WTC11 (cell line): ENCODE measurements at regions not wholly inside any gene's neighbourhood (a gene's known extent, or its start where the extent isn't known, plus 50 kb on each side); places are given as distances from the start of the nearest gene placed in this dataset.

Experiments used
- ATAC-seq: fragments of 200-7000 bp; cut with Tn5 transposase; 2 replicates; pipeline ENCODE4 v1.10.0; 2021; ENCODE audit warnings: mild to moderate bottlenecking, moderate library complexity
- CTCF ChIA-PET: fragments of 300-600 bp; sonication (Branson Sonifier 250); formaldehyde crosslinking; loops from one replicate; lab custom pipeline; 2021; ENCODE audit warnings: antibody characterized with exemption; lab: Charles Lee
- POLR2A ChIA-PET: fragments of 350-600 bp; sonication (Branson Sonifier 250); formaldehyde crosslinking; loops from one replicate; lab custom pipeline; 2021; ENCODE audit warnings: antibody characterized with exemption; lab: Charles Lee
- DNase-seq: peaks from one replicate; pipeline ENCODE4 v3.0.0; 2021; ENCODE audit warnings: low spot score
- H3K27ac Mint-ChIP-seq: 2 replicates; pipeline ENCODE4 v1.8.0; 2021; ENCODE audit warnings: mixed read lengths
- H3K27me3 Mint-ChIP-seq: 2 replicates; pipeline ENCODE4 v1.8.0; 2021; ENCODE audit warnings: low read depth, mild to moderate bottlenecking, moderate library complexity, mixed read lengths
- H3K36me3 Mint-ChIP-seq: 2 replicates; pipeline ENCODE4 v1.8.0; 2021; ENCODE audit warnings: mixed read lengths
- H3K4me1 Mint-ChIP-seq: 2 replicates; pipeline ENCODE4 v1.8.0; 2022; ENCODE audit warnings: mixed read lengths
- H3K4me3 Mint-ChIP-seq: 2 replicates; pipeline ENCODE4 v1.8.0; 2021; ENCODE audit warnings: mild to moderate bottlenecking, moderate library complexity, mixed read lengths
- H3K9me3 Mint-ChIP-seq: 2 replicates; pipeline ENCODE4 v1.8.0; 2021; ENCODE audit warnings: mixed read lengths
- CBFB ChIP-seq: sonication (generic); formaldehyde crosslinking; IDR thresholded peaks from 2 replicates; pipeline ENCODE4 v1.8.1; 2022; ENCODE audit warnings: mild to moderate bottlenecking, low read depth, missing genetic modification reagents
- CDX4 ChIP-seq: fragments of 250-450 bp; sonication (Bioruptor Pico); IDR thresholded peaks from 2 replicates; pipeline ENCODE4 v1.9.0; 2021; ENCODE audit warnings: moderate library complexity, mild to moderate bottlenecking, inconsistent platforms, borderline replicate concordance
- CREB1 ChIP-seq: sonication (generic); formaldehyde crosslinking; IDR thresholded peaks from 2 replicates; pipeline ENCODE4 v1.8.0; 2023; ENCODE audit warnings: mild to moderate bottlenecking, missing genetic modification reagents
- E2F1 ChIP-seq: sonication (generic); formaldehyde crosslinking; IDR thresholded peaks from 2 replicates; pipeline ENCODE4 v1.8.0; 2022; ENCODE audit warnings: mild to moderate bottlenecking, missing genetic modification reagents
- ESRRA ChIP-seq: sonication (generic); formaldehyde crosslinking; IDR thresholded peaks from 2 replicates; pipeline ENCODE4 v1.8.1; 2022; ENCODE audit warnings: mild to moderate bottlenecking, missing genetic modification reagents, borderline replicate concordance
- ETV6 ChIP-seq: sonication (generic); formaldehyde crosslinking; IDR thresholded peaks from 2 replicates; pipeline ENCODE4 v1.8.1; 2022; ENCODE audit warnings: mild to moderate bottlenecking, missing genetic modification reagents
- FOXJ3 ChIP-seq: sonication (generic); formaldehyde crosslinking; IDR thresholded peaks from 2 replicates; pipeline ENCODE4 v1.9.0; 2021; ENCODE audit warnings: missing genetic modification reagents, mild to moderate bottlenecking, borderline replicate concordance
- GRHL2 ChIP-seq: fragments of 250-450 bp; sonication (Bioruptor Pico); IDR thresholded peaks from 2 replicates; pipeline ENCODE4 v1.8.0; 2022; ENCODE audit warnings: mild to moderate bottlenecking, moderate library complexity; ENCODE audit not compliant: insufficient replicate concordance, severe bottlenecking
- JAZF1 ChIP-seq: fragments of 250-450 bp; sonication (Bioruptor Pico); IDR thresholded peaks from 2 replicates; pipeline ENCODE4 v1.9.0; 2021; ENCODE audit warnings: moderate library complexity, mild to moderate bottlenecking, inconsistent platforms
- MYBL2 ChIP-seq: sonication (generic); formaldehyde crosslinking; IDR thresholded peaks from 2 replicates; pipeline ENCODE4 v1.8.1; 2023; ENCODE audit warnings: mild to moderate bottlenecking, moderate library complexity, missing genetic modification reagents
- NFATC4 ChIP-seq: fragments of 250-450 bp; sonication (Bioruptor Pico); IDR thresholded peaks from 2 replicates; pipeline ENCODE4 v1.9.0; 2021; ENCODE audit warnings: mild to moderate bottlenecking
- NFE2L1 ChIP-seq: sonication (generic); formaldehyde crosslinking; IDR thresholded peaks from 2 replicates; pipeline ENCODE4 v1.8.1; 2023; ENCODE audit warnings: missing genetic modification reagents
- OVOL2 ChIP-seq: fragments of 250-450 bp; sonication (Bioruptor Pico); IDR thresholded peaks from 2 replicates; pipeline ENCODE4 v1.9.0; 2021; ENCODE audit warnings: mild to moderate bottlenecking, borderline replicate concordance
- PRRX2 ChIP-seq: fragments of 250-450 bp; sonication (Bioruptor Pico); IDR thresholded peaks from 2 replicates; pipeline ENCODE4 v1.8.0; 2021; ENCODE audit warnings: mild to moderate bottlenecking
- USF1 ChIP-seq: sonication (generic); formaldehyde crosslinking; IDR thresholded peaks from 2 replicates; pipeline ENCODE4 v1.8.0; 2022; ENCODE audit warnings: mild to moderate bottlenecking, missing genetic modification reagents
- ZBTB43 ChIP-seq: sonication (generic); formaldehyde crosslinking; IDR thresholded peaks from 2 replicates; pipeline ENCODE4 v1.8.1; 2023; ENCODE audit warnings: mild to moderate bottlenecking, missing genetic modification reagents
- ZNF232 ChIP-seq: sonication (generic); formaldehyde crosslinking; IDR thresholded peaks from 2 replicates; pipeline ENCODE4 v1.8.0; 2022; ENCODE audit warnings: mild to moderate bottlenecking, missing genetic modification reagents
- ZNF317 ChIP-seq: sonication (generic); formaldehyde crosslinking; IDR thresholded peaks from 2 replicates; pipeline ENCODE4 v1.8.1; 2023; ENCODE audit warnings: low read depth, mild to moderate bottlenecking, moderate library complexity, missing genetic modification reagents, borderline replicate concordance
- ZNF416 ChIP-seq: fragments of 250-450 bp; sonication (Bioruptor Pico); IDR thresholded peaks from 2 replicates; pipeline ENCODE4 v1.9.0; 2021; ENCODE audit warnings: mild to moderate bottlenecking, inconsistent platforms
- ZNF671 ChIP-seq: fragments of 250-450 bp; sonication (Bioruptor Pico); IDR thresholded peaks from 2 replicates; pipeline ENCODE4 v1.8.0; 2021; ENCODE audit warnings: mild to moderate bottlenecking
- TF ChIP-seq, protein P1 (sequence below): fragments of 250-450 bp; sonication (Bioruptor Pico); IDR thresholded peaks from 2 replicates; pipeline ENCODE4 v2.1.2; 2022; ENCODE audit warnings: mild to moderate bottlenecking, moderate library complexity
- TF ChIP-seq, protein P2 (sequence below): sonication (generic); formaldehyde crosslinking; conservative IDR thresholded peaks from 2 replicates; pipeline ENCODE4 v1.8.1; 2022; ENCODE audit warnings: mild to moderate bottlenecking, missing genetic modification reagents
- TF ChIP-seq, protein P3 (sequence below): sonication (generic); formaldehyde crosslinking; IDR thresholded peaks from 2 replicates; pipeline ENCODE4 v1.8.1; 2023; ENCODE audit warnings: mild to moderate bottlenecking, moderate library complexity, missing genetic modification reagents
- TF ChIP-seq, protein P4 (sequence below): sonication (generic); formaldehyde crosslinking; IDR thresholded peaks from 2 replicates; pipeline ENCODE4 v1.8.0; 2022; ENCODE audit warnings: missing genetic modification reagents

DNA sequence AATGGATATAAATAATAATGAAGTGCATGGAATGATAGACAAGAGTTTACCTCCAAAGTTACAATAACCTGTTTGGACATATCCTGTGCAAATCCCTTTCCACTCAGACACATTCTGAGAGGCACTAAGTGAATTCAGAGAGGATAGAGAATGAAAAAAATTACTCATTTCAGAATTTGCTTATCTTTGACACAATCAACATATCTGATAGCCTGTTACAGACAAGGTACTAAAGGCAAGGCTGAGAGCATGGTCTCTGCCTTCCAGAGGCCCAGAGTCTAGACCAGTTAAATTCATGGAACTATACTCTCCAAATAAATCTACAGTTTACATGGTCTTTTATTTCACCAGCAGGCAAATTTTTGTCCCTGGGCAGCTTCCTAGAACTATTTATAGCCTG is 371.8 kb upstream of the PTGER4 start:
- no peak overlapping the region for H3K4me3 Mint-ChIP-seq
- ChIA-PET POLR2A (no interaction called here), CTCF (no interaction called here)
- H3K27ac Mint-ChIP-seq = no peak overlapping the region
- no peaks in the 10 kb centered on the region for H3K36me3 Mint-ChIP-seq
- DNase-seq = no peak
- H3K27me3 Mint-ChIP-seq = peaks cover 7% of the 10 kb centered on the region
- no peaks in the 10 kb centered on the region for H3K9me3 Mint-ChIP-seq
- H3K4me1 Mint-ChIP-seq = peaks cover 21% of the 10 kb centered on the region
- no peak for ATAC-seq
- TF ChIP-seq, protein P1, sequence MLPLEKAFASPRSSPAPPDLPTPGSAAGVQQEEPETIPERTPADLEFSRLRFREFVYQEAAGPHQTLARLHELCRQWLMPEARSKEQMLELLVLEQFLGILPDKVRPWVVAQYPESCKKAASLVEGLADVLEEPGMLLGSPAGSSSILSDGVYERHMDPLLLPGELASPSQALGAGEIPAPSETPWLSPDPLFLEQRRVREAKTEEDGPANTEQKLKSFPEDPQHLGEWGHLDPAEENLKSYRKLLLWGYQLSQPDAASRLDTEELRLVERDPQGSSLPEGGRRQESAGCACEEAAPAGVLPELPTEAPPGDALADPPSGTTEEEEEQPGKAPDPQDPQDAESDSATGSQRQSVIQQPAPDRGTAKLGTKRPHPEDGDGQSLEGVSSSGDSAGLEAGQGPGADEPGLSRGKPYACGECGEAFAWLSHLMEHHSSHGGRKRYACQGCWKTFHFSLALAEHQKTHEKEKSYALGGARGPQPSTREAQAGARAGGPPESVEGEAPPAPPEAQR (CRISPR knock-in tag) = no peak
- TF ChIP-seq PRRX2 = no peak
- TF ChIP-seq USF1 = no peak
- TF ChIP-seq, protein P2, sequence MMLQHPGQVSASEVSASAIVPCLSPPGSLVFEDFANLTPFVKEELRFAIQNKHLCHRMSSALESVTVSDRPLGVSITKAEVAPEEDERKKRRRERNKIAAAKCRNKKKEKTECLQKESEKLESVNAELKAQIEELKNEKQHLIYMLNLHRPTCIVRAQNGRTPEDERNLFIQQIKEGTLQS = no peak
- TF ChIP-seq GRHL2 = no peak
- no peak for TF ChIP-seq MYBL2 (CRISPR knock-in tag)
- no peak for TF ChIP-seq CDX4 (CRISPR knock-in tag)
- TF ChIP-seq, protein P3, sequence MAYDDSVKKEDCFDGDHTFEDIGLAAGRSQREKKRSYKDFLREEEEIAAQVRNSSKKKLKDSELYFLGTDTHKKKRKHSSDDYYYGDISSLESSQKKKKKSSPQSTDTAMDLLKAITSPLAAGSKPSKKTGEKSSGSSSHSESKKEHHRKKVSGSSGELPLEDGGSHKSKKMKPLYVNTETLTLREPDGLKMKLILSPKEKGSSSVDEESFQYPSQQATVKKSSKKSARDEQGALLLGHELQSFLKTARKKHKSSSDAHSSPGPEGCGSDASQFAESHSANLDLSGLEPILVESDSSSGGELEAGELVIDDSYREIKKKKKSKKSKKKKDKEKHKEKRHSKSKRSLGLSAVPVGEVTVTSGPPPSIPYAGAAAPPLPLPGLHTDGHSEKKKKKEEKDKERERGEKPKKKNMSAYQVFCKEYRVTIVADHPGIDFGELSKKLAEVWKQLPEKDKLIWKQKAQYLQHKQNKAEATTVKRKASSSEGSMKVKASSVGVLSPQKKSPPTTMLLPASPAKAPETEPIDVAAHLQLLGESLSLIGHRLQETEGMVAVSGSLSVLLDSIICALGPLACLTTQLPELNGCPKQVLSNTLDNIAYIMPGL (CRISPR knock-in tag) = no peak
- TF ChIP-seq ETV6 (CRISPR knock-in tag) = no peak
- no peak for TF ChIP-seq JAZF1 (CRISPR knock-in tag)
- TF ChIP-seq CBFB (CRISPR knock-in tag) = no peak
- no peak for TF ChIP-seq ZBTB43 (CRISPR knock-in tag)
- no peak for TF ChIP-seq ZNF671 (CRISPR knock-in tag)
- no peak for TF ChIP-seq ZNF416
- no peak for TF ChIP-seq NFATC4 (CRISPR knock-in tag)
- TF ChIP-seq OVOL2 (CRISPR knock-in tag) = no peak
- no peak for TF ChIP-seq E2F1 (CRISPR knock-in tag)

GRCh38 chr5:40306869-40307487 is 372.7 kb upstream of the PTGER4 start:
- no peaks in the 10 kb centered on the region for H3K9me3 Mint-ChIP-seq
- POLR2A ChIA-PET = no interaction called here
- peaks cover 21% of the 10 kb centered on the region for H3K4me1 Mint-ChIP-seq
- no peaks in the 10 kb centered on the region for H3K36me3 Mint-ChIP-seq
- CTCF ChIA-PET = no interaction called here
- no peak for ATAC-seq
- peaks cover 7% of the 10 kb centered on the region for H3K27me3 Mint-ChIP-seq
- no peak overlapping the region for H3K4me3 Mint-ChIP-seq
- no peak for DNase-seq
- H3K27ac Mint-ChIP-seq = no peak overlapping the region
- no peak for TF ChIP-seq ESRRA (CRISPR knock-in tag)
- TF ChIP-seq CREB1 (CRISPR knock-in tag) = no peak
- TF ChIP-seq PRRX2 = no peak
- TF ChIP-seq ZNF317 = no peak
- no peak for TF ChIP-seq FOXJ3 (CRISPR knock-in tag)
- TF ChIP-seq, protein P4, sequence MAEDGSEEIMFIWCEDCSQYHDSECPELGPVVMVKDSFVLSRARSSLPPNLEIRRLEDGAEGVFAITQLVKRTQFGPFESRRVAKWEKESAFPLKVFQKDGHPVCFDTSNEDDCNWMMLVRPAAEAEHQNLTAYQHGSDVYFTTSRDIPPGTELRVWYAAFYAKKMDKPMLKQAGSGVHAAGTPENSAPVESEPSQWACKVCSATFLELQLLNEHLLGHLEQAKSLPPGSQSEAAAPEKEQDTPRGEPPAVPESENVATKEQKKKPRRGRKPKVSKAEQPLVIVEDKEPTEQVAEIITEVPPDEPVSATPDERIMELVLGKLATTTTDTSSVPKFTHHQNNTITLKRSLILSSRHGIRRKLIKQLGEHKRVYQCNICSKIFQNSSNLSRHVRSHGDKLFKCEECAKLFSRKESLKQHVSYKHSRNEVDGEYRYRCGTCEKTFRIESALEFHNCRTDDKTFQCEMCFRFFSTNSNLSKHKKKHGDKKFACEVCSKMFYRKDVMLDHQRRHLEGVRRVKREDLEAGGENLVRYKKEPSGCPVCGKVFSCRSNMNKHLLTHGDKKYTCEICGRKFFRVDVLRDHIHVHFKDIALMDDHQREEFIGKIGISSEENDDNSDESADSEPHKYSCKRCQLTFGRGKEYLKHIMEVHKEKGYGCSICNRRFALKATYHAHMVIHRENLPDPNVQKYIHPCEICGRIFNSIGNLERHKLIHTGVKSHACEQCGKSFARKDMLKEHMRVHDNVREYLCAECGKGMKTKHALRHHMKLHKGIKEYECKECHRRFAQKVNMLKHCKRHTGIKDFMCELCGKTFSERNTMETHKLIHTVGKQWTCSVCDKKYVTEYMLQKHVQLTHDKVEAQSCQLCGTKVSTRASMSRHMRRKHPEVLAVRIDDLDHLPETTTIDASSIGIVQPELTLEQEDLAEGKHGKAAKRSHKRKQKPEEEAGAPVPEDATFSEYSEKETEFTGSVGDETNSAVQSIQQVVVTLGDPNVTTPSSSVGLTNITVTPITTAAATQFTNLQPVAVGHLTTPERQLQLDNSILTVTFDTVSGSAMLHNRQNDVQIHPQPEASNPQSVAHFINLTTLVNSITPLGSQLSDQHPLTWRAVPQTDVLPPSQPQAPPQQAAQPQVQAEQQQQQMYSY = no peak
- TF ChIP-seq NFE2L1 (CRISPR knock-in tag) = no peak
- no peak for TF ChIP-seq CDX4 (CRISPR knock-in tag)
- no peak for TF ChIP-seq ZNF232
- TF ChIP-seq ZNF671 (CRISPR knock-in tag) = no peak
